A172 (cell line): ENCODE measurements at regions not wholly inside any gene's neighbourhood (a gene's known extent, or its start where the extent isn't known, plus 50 kb on each side); places are given as distances from the start of the nearest gene placed in this dataset.

Source experiments
- DNase-seq: peaks from one replicate; pipeline ENCODE4 v3.0.0-alpha.2; 2015; ENCODE audit warnings: low spot score

DNA sequence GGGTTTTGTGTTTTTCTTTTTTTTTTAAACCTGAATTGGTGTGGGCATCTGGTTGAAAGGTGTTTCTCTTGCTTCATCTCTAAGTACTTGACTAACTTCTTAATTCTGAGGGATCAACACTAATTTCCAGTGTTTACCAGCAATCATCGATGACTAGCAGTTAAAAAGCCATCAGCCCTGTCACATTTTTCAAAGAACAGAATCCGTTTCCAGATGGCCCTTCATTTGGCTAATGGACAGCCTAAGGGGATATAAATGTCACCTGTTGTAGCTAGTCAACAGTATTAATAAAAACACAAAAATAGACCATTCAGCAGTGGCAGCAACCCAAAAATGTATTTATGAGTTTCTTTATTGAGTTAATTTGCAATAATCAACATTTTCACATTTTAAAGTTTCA lies 1076.5 kb downstream of the MAT2B start:
- DNase-seq = no peak

DNA sequence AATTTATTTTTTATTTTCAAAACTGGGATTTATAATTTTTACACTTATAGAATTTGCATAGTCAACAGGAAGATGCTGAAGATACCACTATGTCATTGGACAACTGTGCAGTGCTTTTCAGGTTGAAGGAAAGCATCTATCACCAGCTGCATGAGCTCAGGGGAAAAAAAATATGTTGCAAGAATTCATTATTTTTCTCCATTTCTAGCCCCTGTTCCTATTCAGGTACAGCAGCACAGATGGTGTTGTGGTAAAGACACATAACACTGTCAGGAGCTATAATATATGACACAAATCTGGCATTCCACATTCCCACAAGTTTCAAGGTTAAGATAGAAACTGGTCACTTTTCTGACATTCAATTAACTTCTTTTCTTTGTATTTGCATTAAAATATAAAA lies 1088.6 kb downstream of the MAT2B start:
- DNase-seq = no peak

DNA sequence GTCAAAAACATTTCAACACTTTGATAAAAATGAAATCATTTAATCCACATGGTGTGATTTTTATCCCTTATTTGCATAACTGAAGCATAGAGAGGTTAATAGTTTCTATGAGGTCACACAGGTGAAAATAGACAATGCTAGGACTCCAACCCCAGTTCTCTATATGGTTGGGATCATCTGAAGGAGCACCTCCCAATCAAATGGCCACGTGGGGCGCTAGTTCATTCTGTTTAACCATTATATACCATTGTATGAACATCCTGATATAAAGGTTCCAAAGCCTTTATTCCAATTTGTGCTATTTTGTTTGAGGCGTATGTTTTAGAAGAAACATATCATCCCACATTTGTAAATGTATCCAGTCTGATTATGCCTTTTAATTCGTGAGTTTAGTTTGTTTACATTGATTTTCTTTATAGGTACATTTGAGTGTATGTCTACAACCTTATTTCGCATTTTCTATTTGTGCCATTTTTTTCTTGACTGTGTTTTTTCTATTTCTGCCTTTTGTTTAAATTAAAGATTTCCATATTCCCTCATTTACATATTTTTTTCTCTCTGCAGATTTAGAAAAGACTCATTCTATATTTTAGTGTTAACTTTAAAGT lies 1092.0 kb downstream of the MAT2B start:
- DNase-seq = peak; percentile 29

DNA sequence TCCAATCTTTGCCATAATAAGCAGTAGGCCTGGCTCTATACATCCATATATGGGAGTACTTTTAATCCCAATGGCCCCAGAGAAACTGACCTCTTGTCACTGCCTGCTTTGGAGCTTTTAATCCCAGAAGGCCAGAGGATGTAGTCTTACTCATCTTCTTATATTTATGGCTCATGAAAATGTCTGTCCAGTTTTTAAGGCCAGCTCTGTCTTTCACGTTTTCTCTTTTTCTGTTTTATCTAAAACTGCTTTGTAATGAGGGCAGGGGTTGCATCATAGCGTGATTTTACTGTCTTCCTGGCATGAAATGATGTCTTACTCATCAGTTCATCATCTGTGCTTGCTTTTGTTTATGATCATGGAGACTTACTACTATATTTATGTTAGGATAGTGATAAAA lies 1094.9 kb downstream of the MAT2B start:
- peak; percentile 73 for DNase-seq

DNA sequence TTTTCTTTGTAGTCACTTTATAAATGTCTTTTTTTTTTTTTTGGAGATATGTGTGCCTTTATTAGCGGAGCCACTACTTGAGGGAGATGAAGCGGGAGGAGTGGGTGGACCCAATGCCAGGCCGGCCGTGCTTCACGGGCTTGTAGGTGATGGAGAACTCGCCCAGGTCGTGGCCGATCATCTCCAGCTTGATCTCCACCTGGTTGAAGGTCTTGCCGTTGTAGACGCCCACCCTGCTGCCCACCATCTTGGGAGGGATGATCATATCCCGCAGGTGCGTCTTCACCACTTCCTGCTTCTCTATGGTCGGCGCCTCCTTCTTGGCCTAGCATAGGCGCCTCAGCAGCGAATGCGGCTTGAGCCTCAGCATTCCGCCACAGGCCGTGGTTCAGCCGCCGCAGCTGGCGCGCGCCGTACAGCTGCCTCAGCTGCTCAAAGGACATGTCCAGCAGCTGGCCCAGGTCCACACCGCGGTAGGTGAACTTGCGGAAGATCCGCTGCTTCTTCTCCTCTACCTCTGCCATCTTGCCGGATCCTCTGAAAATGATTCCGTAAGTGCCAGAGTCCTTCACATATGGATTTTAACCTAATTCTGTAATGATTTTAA lies 1095.6 kb downstream of the MAT2B start:
- no peak for DNase-seq

DNA sequence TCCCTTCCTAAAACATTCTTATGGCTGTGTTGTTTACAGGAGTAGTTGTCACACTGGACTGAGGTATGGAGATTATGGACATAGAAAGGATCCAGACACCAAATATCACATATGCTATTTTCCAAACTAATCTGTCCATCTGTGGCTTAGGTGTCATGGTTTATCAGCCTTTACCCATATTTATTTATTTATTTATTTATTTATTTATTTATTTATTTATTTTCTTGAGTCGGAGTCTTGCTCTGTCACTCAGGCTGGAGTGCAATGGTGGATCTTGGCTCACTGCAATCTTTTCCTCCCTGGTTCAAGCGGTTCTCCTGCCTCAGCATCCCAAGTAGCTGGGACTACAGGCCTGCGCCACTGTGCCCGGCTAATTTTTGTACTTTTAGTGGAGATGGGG lies 1103.1 kb downstream of the MAT2B start:
- DNase-seq = no peak

DNA sequence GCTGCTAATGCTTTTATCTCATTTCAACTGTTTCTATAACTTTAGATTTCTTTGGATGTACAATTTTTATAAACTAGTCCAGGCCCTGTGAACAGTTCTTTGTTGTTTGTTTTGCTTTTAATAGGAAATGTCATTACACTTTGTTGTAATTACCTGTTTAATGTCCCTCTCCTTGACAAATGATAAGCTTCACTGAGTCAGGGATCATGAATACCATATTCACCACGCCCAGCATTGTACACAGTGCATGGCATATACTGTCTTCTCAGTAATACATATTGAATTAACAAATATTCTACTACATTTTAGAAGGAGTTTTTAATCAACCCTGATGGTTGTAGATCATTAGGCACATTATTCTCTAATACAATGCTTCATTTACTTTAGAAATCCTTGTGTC lies 1105.0 kb downstream of the MAT2B start:
- no peak for DNase-seq

DNA sequence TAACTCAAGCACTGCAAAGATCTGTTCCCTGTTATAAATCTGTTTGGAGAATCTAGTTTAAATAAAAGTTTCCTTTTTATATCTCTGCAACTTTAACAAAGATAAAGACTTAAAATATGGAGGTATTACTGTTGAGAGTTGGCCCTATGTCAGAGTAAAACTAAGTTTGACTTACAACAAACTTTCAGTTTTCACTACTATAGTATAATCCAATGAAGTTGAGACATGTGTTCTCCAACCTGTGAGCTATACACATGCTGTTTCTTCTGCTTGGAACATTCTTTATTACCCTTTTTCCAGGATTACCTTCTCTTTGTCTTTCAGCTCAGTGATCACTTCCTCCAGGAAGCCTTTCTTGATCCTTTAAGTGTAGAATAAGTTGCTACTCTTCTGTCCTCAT lies 1109.3 kb downstream of the MAT2B start:
- no peak for DNase-seq

DNA sequence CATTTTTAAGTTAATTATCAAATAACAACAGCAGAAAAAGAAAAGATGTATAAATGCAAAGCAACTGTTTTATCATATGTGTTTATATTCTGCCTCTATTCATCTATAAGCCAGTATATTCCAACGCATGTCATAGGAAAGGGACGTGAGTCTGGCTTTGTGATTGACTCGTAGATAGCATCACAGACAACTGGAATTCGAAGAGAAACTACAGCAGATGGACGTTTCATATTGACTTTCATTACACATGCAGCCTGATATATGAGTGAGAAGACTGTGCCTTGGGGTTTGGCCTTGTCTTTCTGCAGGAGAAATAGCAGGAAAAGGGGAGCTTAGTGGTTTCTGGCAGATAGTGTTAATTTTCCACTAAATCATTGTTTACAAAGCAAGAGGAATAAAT lies 1111.9 kb downstream of the MAT2B start:
- DNase-seq = no peak

DNA sequence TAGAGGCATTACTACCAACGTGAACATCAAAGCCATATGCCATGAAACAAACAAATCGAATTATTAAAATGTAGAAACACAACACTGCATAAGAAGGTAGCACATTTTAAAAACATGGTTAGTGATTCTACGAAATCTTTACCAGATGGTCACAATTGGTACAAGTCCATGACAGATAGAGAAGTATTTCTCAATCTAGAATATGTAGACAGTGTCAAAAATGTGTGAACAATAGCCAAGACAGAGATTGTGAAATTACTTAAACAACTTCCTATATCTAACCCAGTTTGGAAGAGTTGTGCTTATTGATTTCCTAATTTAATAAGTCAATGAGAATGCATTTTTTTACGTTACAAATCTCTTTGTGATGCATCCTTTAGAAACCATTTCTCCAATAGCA lies 1121.6 kb downstream of the MAT2B start:
- DNase-seq = no peak

DNA sequence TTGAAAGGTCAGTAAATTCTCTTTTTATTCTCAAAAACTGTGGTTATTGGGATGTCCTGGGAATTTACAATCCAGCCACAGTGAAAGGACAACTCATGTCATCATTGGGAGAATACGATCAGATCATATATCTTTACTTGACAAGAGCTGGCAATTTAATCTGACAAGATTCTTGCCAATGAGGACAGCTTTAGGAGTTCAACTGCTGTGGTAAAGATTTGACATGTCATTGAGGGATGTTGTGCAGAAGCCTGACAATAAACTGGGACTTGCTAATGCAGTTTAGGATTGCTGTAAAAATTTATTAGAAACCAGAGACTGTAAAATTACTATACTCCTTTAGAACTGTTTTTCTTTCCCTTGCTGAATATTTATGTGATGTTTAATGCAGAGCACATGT lies 1131.0 kb downstream of the MAT2B start:
- no peak for DNase-seq

DNA sequence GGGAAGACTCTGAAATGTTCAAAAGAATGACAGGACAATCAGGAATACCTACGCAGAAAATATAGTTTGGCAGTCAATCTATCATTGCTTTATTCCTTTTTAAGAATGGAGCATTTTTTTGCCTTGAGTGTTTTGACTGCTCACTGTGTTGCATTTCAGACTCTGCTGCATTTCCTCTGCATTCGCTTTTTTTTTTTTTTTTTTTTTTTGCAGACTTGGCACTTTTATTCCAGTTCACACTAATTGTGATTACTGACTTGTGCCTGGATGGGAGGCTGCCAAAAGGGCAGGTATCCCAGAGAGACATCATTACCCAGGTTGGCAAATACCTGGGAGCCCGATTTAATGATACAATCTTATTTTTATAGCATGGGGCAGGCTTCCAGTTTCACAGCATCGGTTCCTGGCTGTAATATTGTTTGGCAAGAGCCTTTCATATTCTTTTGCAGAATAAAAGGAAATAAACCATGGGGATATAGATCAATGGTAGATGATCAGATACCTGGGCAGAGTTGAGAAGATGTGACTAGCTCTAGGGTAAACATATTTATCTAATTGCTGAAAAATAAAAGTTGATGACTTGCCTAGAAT lies 1132.6 kb downstream of the MAT2B start:
- no peak for DNase-seq

DNA sequence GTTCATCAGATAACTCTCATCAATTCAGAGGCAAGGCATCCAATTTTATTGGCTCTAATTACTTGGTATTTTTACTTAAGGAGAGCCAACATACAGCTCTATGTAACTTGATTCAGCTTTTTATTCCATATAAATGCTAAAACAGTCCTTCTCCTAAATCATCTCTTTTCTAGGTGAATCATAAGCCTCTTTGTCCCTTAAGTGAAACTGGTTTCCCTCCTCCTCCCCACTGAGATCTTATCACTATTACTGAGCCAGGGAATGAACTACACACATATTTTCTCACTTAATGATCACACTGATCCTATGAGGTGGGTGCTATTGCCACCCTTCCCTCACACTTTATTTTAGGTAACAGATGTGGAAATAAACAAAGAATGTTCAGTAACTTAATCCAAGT lies 1143.8 kb downstream of the MAT2B start:
- DNase-seq = peak; percentile 33

DNA sequence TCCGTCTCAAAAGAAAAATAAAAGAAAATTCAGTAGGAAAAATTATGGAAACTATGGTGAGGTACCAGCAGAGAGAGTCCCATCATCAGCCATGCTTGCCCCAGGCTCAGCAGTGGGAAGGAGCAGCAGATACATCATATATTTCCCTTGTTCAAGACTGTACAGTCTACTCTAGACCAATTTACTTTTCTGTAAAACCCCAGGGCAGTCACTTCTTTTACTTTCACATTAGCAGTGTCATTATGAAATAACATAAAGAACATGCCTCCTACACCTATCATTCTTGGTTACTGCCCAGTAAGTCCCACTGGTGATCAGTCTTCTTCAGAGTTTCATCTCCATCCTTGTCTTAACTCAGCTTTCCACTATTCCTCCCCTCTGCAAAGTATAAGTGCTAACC lies 1145.0 kb downstream of the MAT2B start:
- no peak for DNase-seq

DNA sequence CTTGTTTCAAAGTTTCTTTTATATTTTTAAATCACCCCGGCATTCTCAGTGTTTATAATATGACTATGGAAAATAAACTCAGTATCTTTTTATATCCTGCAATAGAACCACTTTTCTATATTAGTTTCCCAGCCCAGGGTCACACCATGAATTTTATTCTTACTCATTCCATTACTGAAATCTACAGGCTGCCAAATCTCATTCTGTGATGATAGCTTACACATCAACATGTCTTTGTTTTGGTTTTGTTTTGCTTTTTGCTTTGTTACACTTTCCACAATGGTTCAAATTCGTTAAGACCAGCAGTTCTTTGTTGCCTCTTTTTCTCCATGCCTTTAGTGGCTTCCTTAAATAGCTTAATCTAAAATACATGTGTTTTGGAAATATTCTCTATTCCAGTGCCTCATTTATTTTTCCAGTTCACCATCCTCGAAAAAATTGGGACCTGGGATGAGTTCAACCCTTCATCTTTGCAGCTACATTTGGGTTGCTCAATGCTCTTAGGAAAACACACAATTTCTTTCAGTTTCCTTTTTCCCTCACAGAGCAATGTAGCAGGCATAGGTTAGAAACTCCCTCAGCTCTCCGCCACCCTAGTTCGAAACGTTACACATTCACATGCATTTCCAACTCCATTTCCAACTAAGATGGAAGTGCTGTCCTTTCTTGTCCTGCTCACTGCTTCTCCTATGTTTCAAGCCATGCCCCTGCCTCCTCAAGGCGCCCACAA lies 1146.3 kb downstream of the MAT2B start:
- peak; percentile 4 for DNase-seq

DNA sequence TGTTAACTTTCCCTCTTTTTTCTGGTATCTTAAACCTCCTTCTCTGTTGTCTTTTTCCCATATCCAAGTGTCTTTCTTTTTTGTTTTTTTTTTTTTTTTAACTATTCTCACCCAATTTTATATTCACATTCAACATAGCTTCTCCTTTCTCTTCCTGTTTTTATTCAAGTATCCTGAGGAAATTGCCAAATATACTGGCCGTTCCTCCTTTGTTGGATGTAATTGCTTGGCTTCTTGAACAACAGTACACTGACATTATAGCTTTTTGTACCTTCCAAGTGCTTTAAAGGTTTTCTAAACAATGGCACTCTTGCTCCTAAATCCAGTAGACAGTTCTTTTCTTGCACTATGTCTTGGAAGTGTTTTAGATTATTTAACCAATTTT lies 1146.8 kb downstream of the MAT2B start:
- no peak for DNase-seq

DNA sequence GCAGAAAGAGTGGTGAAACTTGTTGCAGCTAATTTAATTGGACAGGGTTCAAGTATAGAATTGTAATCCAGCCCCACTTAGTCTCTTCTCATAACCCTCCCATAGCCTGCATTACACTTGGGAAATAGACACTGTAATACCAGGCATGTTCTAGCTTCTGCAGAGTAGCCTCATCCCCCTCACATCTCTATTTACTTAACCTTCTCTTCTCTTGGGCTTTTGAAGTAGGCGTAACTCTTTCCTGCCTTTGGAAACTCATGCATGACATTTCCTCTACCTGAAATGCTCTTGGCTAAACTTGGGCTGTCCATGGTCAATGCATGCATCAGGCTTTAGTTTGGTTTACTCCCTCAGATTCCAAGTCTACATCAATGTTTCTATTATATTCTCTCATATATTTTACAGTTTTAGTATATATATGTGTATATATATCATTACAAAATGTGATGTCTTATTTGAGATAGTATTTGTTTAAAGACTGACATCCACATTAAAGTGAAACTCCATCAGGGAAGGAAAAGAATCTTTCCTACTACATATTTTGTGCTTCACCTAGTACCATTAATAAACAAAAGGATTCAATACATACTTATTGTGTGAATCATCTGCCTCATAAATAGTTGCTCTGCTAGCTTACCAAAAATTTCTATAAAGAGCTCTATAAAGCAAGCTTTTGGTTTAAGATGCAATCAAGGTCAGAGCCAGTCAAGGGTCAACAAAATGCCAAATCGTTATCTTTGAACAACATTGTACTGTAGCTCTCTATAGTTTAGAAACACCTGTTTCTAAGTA lies 1158.0 kb downstream of the MAT2B start:
- DNase-seq = peak; percentile 55

DNA sequence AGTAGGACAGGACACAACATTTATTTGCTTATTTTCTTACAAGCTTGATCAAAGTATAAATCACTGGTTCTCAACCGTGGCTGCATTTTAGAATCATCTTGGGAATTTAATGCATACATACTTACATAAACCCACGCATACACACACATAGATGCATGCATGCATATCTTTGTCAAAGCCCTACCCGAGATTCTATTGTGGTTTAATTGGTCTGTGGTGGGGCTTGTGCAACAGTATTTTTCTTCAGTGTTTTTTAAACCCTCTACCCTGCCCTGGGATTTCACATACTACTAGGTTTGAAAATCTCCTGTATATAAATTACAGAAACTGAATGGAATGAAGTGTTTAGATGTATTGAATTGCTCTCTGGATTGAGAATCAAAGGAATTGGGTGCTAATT lies 1166.2 kb downstream of the MAT2B start:
- no peak for DNase-seq

DNA sequence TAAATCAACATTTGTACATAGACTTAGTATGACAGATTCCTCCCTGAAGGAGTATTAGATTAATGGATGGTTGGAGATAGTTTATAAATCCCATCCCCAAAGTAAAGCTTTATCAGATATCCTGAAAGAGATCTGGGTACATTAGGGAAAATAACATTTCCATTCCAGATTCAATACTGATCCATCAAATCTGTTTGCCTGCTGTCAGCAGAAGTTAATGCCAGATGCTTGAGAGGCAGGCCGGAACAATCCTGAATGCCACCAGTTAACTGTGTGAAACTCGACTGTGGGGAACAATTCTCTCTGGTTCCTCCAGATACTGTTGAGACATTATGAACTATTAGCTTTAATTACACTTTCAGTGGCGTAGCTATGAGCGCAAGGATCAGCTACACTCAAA lies 1166.8 kb downstream of the MAT2B start:
- DNase-seq = no peak

DNA sequence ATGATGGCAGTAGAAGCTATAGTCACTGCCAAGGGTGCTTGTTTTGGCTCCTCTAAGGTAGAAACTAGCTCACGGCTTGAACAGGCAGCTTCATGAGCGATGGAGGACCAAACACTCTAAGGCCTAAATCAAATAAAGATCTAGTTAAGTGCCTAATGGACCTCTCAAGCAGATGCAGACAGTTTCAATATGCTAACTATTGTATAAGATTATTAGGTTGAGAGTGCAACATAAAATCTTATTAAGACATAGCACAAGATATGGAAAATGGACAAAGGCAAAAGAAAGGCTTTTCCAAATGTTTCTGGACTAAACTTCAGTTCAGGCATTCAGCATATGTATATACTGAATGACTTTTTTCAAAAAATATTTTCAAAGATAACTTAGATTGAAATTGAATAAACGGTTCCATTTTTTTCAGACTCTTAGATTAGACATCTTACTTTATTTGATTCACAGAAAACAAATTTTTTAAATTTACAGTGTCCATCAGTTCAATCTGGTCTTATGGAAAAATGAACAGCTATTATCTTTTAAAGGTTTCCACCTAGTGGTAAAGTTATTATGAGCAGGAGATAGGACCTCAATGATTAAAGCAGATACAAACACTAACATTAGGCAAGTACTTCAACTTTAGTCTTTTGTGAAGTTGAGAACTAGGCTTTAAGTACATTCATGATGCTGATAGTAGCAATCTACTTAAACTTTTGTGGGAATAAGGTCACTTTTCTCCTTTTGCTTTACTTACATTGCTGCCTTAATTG lies 1167.7 kb downstream of the MAT2B start:
- DNase-seq = peak; percentile 15

DNA sequence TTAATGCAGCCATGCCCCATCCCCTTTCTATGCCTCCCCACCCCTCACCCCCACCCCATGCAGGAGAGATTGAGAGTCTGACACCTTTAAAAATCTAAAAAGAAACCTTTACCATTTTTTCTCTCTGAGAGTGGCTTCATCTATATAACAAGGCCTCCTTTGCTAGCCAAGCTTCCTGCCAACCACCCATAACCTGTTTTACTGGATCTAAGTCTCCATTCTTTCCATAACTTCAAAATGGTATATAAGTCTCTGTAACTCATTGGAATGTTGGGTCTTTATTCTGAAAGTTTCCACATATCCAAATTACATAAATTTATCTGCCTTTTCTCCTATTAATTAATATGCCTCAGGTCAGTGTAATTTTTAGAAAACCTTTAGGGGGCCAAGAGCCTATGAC lies 1174.0 kb downstream of the MAT2B start:
- no peak for DNase-seq

DNA sequence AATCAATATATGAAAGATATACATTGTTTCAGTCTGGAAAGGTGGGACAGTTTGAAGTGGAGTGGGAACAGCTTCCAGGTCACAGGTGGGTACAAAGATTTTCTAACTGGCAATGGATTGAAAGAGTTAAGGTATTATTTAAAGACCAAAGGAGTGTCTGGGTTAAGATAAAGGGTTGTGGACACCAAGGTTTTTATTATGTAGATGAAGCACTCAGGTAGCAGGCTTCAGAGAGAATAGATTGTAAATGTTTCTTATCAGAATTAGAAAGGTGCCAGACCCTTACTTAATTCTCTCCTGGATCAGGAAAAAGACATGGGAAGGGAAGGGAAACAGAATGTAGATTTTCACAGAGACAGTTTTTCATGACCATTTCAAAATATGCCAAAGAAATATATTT lies 1174.8 kb downstream of the MAT2B start:
- no peak for DNase-seq
